Choroid plexus epithelial cell (primary cell): ENCODE measurements at regions not wholly inside any gene's neighbourhood (a gene's known extent, or its start where the extent isn't known, plus 50 kb on each side); places are given as distances from the start of the nearest gene placed in this dataset.

Source experiments
- DNase-seq: peaks from one replicate; pipeline ENCODE4 v3.0.0-alpha.2; 2010; ENCODE audit warnings: low read depth
- H3K4me3 ChIP-seq: 2 replicates; pipeline ENCODE4 v1.5.1; 2011; ENCODE audit warnings: low read depth, mild to moderate bottlenecking, control low read depth, low read length, moderate library complexity
- TF ChIP-seq, protein P1 (sequence below): conservative IDR thresholded peaks from 2 replicates; pipeline ENCODE4 v1.5.1; 2011; ENCODE audit warnings: low read depth, mild to moderate bottlenecking, control low read depth, inconsistent platforms, low read length, moderate library complexity

DNA sequence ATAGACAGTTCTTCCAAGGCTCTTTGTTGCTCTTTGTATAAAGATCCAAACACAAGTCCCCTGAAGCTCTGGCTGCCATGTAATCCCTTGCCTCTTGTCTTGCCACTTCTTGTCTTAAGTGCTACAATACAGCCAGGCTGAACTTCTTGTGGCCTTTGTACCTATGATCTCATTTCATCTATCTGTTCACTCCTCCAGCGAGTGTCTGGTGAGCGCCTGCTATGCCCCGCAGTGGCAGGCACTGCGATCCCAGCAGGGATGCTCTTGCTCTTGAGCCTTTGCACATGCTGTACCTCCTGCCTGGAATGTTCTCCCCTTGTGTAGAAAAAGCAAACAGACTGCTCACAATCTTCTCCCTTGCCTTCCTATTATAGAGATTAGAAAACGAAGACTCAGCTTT is 81.9 kb upstream of the ADPGK start:
- no peak overlapping the region for H3K4me3 ChIP-seq
- TF ChIP-seq, protein P1, sequence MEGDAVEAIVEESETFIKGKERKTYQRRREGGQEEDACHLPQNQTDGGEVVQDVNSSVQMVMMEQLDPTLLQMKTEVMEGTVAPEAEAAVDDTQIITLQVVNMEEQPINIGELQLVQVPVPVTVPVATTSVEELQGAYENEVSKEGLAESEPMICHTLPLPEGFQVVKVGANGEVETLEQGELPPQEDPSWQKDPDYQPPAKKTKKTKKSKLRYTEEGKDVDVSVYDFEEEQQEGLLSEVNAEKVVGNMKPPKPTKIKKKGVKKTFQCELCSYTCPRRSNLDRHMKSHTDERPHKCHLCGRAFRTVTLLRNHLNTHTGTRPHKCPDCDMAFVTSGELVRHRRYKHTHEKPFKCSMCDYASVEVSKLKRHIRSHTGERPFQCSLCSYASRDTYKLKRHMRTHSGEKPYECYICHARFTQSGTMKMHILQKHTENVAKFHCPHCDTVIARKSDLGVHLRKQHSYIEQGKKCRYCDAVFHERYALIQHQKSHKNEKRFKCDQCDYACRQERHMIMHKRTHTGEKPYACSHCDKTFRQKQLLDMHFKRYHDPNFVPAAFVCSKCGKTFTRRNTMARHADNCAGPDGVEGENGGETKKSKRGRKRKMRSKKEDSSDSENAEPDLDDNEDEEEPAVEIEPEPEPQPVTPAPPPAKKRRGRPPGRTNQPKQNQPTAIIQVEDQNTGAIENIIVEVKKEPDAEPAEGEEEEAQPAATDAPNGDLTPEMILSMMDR: no peak
- peak; percentile 16 for DNase-seq

DNA sequence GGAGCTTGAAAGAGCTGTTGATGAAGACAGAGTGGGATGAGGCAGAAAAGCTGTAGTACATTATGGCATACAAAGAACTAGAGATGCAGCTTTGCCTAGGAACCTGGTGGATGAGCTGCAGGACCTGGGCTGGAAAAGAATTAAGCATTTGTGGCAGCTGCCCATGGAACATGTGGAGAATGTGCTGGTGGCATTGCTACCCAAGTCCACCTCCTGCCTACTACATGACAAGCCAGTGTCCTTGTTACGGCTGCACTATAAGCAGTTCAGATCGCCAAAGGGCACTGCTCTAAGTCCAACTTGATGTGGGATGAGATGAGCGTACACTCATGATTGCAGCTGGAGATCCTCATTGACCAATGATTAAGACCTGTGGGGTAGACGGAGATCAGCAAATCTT is 81.1 kb upstream of the ADPGK start:
- DNase-seq: no peak
- TF ChIP-seq, protein P1: no peak
- H3K4me3 ChIP-seq: no peak overlapping the region

DNA sequence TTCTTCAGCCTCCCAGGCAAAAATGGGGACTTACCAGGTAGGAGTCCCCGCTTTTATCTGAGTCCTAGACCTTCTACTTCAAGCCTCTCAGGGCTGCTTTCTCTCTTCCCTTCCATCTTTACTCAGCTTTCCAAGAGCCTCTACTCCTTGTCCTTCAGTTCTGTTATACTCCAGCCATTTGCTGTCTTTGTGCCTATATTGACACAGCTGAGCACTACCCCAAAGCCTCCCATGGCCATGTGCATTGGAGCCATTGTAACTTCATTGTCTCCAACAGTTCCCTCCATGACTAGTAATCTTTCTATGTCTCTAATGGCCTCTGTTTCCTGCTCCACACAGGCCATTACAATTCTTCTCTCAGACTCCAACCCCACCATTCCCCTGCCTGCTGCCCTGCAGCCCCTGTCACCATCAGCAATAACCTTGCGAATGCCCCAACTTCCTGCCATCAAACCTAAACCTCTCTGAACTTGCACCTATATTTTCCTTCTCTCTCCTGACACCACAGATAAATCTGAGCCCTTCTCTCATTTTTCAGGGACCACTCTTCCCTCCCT is 77.9 kb upstream of the ADPGK start:
- no peak for DNase-seq
- TF ChIP-seq, protein P1: no peak
- no peak overlapping the region for H3K4me3 ChIP-seq

DNA sequence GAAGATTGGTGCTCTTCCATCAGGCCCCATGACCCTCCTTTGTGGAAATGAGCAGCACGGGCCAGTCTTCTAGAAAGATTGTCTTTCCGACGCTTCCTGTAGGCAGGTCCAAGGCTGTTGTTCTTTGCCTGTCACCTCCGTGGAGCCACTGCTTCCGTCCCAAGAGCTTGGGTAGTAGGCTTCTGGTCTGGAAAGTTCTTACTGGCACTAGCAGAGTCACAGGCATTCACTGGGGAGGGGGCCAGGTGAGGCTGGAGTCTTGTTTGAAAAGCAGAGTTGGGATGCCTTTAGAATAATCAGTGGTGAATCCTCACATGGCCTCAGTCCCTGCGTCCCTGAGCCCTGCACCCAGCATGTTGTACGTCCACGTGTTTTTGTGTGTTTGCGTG is 76.2 kb upstream of the ADPGK start:
- DNase-seq: no peak
- TF ChIP-seq, protein P1: no peak
- H3K4me3 ChIP-seq: no peak overlapping the region

DNA sequence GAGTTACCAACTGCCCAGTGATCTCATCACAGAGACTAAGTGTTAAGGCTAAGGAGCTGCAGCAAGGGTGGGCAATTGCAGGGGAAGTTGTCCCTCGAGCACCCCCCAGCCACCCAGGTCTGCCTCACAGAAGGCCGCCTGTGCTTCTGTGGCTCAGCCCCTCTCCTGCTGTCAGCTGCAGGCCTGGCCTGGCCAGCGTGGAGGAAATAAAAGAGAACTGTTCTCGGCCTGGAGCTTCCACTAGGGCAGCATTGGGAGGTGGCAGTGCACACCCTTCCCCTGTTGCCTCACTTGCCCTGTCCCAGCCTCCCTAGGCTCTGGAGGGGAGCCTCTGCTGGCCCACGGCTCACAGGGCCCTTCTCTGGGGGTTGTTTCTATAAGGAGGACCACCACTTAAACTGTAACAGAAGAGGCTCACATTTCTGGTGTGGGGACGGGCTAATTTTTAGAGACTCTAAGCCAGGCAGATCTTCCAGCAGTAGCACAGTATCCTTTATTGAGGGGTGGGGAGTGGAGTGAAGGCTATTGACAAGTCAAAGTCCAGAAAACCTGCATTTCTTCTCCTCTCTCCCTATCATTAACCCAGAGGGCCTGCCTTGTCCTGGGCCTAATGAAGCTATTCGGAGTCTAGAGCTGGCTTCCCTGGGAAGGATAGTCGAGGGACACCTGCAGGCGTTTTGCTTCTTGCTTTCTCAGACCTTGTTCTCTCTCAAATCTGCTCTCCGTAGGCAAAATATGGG is 75.6 kb upstream of the ADPGK start:
- DNase-seq: no peak
- TF ChIP-seq, protein P1: no peak
- H3K4me3 ChIP-seq: no peak overlapping the region

DNA sequence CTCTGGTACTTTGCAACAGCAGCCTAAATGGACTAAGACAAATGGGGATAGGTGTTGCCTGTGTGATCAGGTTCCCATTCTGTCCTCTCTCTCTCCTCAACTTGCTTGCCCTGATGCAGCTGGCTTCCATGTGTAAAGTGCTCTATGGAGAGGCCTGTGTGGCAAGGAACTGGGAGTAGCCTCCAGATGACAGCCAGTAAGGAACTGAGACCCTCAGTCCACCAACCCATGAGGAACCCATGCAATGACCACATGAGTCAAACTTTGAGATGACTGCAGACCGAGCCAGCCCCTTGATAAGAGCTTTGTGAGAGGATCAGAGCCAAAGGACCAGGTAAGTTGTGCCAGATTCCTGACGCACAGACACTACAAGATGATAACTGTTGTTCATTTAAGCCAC is 74.6 kb upstream of the ADPGK start:
- TF ChIP-seq, protein P1: no peak
- no peak overlapping the region for H3K4me3 ChIP-seq
- no peak for DNase-seq

DNA sequence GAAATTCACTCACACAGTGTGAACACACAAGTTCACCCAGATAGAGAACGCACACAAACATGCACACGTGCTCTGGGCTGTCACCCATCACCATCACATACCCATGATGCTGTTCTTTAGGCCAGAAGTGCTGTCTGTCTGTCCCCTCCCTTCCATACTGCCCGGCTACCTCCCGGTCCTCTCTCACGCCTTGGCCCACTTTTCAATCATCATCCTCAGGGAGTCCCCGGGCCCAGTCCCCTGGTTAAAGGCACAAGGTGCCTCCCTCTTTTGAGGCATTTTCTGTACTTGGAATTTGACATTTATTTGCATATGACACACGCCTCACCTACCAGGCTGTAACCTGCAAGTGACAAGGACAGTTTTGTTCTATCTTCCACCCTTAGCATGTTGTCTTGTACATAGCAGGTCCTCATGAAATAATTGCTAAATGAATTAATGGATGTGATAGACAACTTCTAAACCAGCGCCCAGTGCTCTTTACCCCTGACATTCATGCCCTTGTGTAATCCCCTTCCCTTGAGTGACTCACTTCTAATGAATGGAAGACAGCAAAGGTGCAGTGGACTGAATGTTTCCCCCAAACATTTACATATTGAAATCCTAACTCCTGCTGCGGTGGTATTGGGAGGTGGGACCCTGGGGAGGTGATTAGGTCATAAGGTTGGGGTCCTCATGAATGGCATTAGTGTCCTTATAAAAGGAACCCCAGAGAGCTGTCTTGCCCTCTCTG is 73.9 kb upstream of the ADPGK start:
- TF ChIP-seq, protein P1: no peak
- H3K4me3 ChIP-seq: no peak overlapping the region
- DNase-seq: no peak
